ENCODE measurements at regions not wholly inside any gene's neighbourhood (a gene's known extent, or its start where the extent isn't known, plus 50 kb on each side); places are given as distances from the start of the nearest gene placed in this dataset.

DNA sequence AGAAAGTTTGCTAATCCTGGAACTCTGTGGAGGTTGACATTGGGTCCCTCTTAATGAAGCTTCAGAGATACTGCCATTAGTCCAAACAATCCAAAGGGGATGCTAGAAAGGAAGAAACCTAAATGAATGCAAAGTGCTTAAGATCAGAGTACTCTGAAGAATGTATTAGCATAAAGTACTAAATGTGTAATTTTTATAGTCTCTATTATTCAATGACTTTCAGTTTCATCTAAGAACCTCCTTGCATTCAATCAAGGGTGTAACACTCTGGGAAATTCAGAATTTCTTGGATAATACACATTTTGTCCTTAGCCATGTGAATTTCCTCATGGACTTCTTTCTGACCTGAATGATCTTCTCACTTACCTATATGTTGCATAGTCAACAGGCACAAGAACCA is 1078.5 kb upstream of the ADGRL4 start:
- TF ChIP-seq POLR2A (IDR thresholded peaks at IDR 0.05) (no peak), CTCF (IDR thresholded peaks at IDR 0.05) (no peak)
